Transverse colon (tissue), 4 donors: ENCODE measurements at regions not wholly inside any gene's neighbourhood (a gene's known extent, or its start where the extent isn't known, plus 50 kb on each side); places are given as distances from the start of the nearest gene placed in this dataset.

Source experiments
- DNase-seq: peaks from one replicate; pipeline ENCODE4 v3.0.0-alpha.2; 2019
- H3K27ac ChIP-seq, 4 donors: fragments of 200-600 bp; sonication (generic); 2 replicates each; pipeline ENCODE4 v1.5.1; 2016 to 2018; ENCODE audit warnings: inconsistent platforms in 4 of 4
- H3K27me3 ChIP-seq: fragments of 200-600 bp; sonication (generic); 2 replicates; pipeline ENCODE4 v1.5.1; 2017; ENCODE audit warnings: inconsistent platforms
- H3K36me3 ChIP-seq, 4 donors: fragments of 200-600 bp; sonication (generic); 2 replicates each; pipeline ENCODE4 v1.5.1; 2017 to 2019; ENCODE audit warnings: inconsistent platforms in 4 of 4
- H3K4me1 ChIP-seq, 4 donors: fragments of 200-600 bp; sonication (generic); 2 replicates each; pipeline ENCODE4 v1.5.1; 2017 to 2020; ENCODE audit warnings: inconsistent platforms in 4 of 4
- H3K4me3 ChIP-seq, 4 donors: fragments of 200-600 bp; sonication (generic); 1 replicate in 1 of 4; 2 replicates in 3 of 4; pipeline versions ENCODE4 v1.5.1 to v1.6.1; 2017 to 2019; ENCODE audit warnings: inconsistent platforms in 4 of 4
- H3K9me3 ChIP-seq, 2 donors: fragments of 200-600 bp; sonication (generic); 2 replicates each; pipeline ENCODE4 v1.5.1; 2017 to 2019; ENCODE audit warnings: inconsistent platforms in 2 of 2
- EP300 ChIP-seq: sonication (generic); formaldehyde crosslinking; IDR thresholded peaks from one replicate; pipeline ENCODE4 v1.6.1; 2017; ENCODE audit warnings: antibody characterized with exemption, low read depth
- POLR2A ChIP-seq: fragments of 450-650 bp; IDR thresholded peaks from one replicate; pipeline ENCODE4 v1.6.1; 2016; ENCODE audit warnings: antibody characterized with exemption, mild to moderate bottlenecking, moderate library complexity
- POLR2AphosphoS5 ChIP-seq, 3 donors: sonication (generic); formaldehyde crosslinking; IDR thresholded peaks; one replicate each; pipeline ENCODE4 v1.6.1; 2016; ENCODE audit warnings: antibody characterized with exemption in 3 of 3
- WGBS, 2 donors: methylation state at CpG; one replicate each; pipeline ENCODE4 v1.1.5; 2018; ENCODE audit warnings: low coverage in 1 of 2; 5-methylcytosine and 5-hydroxymethylcytosine counted together
- in situ Hi-C, 4 donors: fragments of 200-750 bp; cut with MboI; loops; one replicate each; pipeline versions ENCODE4 v1.15.0 to v1.15.1; 2017; ENCODE audit warnings: low sequenced_read_pairs in 3 of 4, low pct_ligation_motif_present in 1 of 4, low pct_unique_long_range_greater_than_20kb in 1 of 4
- intact Hi-C: fragments of 100-400 bp; cut with DNase I; formaldehyde crosslinking; loops from one replicate; pipeline ENCODE4 v1.15.1; 2023; ENCODE audit warnings: low total_unique reads
- TF ChIP-seq, protein P1 (sequence below), 5 experiments: fragments of 200-600 bp in 3 of 5; fragments of 450-650 bp in 2 of 5; sonication (generic) in 3 of 5; IDR thresholded peaks; 1 replicate in 2 of 5; 2 replicates in 3 of 5; pipeline ENCODE4 v1.5.1; 2016 to 2017; ENCODE audit warnings: antibody characterized with exemption in 5 of 5, inconsistent platforms in 3 of 5, mild to moderate bottlenecking in 2 of 5, moderate library complexity in 1 of 5

DNA sequence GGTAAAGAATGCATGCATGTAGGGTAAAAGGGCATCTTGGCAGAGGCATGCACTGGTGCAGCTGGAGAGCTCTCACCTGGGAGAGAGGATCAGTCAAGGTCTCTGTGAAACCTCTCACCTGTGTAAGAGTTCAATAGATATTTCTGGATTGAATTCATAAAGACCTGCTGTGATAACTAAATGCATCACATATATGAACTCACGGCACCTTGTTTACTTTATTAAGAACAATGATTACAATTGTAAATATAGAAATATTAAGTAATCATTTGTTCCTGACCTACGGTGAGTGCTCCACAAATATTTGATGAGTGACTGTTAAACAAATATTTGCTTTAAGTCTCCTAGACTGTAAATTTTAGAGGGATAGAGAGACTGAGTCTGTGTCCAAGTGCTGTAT, 85.9 kb upstream of the PAQR3 start:
- DNase-seq, result no peak
- Histone ChIP-seq H3K27ac (no peak overlapping the region), H3K36me3 (no peaks in the 10 kb centered on the region), H3K27me3 (no peaks in the 10 kb centered on the region), H3K4me1 (no peaks in the 10 kb centered on the region), H3K9me3 (no peaks in the 10 kb centered on the region), H3K4me3 (no peak overlapping the region)
- TF ChIP-seq POLR2AphosphoS5 (IDR thresholded peaks at IDR 0.05) (no peak), EP300 (no peak), POLR2A (no peak)
- TF ChIP-seq, protein P1, sequence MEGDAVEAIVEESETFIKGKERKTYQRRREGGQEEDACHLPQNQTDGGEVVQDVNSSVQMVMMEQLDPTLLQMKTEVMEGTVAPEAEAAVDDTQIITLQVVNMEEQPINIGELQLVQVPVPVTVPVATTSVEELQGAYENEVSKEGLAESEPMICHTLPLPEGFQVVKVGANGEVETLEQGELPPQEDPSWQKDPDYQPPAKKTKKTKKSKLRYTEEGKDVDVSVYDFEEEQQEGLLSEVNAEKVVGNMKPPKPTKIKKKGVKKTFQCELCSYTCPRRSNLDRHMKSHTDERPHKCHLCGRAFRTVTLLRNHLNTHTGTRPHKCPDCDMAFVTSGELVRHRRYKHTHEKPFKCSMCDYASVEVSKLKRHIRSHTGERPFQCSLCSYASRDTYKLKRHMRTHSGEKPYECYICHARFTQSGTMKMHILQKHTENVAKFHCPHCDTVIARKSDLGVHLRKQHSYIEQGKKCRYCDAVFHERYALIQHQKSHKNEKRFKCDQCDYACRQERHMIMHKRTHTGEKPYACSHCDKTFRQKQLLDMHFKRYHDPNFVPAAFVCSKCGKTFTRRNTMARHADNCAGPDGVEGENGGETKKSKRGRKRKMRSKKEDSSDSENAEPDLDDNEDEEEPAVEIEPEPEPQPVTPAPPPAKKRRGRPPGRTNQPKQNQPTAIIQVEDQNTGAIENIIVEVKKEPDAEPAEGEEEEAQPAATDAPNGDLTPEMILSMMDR (IDR thresholded peaks at IDR 0.05), result no peak
- intact Hi-C loops, result no loop called here
- 20 to 24% methylated on average over 2 of the region's 2 CpGs for WGBS, 2 donors
- in situ Hi-C loops, result no loop called here

DNA sequence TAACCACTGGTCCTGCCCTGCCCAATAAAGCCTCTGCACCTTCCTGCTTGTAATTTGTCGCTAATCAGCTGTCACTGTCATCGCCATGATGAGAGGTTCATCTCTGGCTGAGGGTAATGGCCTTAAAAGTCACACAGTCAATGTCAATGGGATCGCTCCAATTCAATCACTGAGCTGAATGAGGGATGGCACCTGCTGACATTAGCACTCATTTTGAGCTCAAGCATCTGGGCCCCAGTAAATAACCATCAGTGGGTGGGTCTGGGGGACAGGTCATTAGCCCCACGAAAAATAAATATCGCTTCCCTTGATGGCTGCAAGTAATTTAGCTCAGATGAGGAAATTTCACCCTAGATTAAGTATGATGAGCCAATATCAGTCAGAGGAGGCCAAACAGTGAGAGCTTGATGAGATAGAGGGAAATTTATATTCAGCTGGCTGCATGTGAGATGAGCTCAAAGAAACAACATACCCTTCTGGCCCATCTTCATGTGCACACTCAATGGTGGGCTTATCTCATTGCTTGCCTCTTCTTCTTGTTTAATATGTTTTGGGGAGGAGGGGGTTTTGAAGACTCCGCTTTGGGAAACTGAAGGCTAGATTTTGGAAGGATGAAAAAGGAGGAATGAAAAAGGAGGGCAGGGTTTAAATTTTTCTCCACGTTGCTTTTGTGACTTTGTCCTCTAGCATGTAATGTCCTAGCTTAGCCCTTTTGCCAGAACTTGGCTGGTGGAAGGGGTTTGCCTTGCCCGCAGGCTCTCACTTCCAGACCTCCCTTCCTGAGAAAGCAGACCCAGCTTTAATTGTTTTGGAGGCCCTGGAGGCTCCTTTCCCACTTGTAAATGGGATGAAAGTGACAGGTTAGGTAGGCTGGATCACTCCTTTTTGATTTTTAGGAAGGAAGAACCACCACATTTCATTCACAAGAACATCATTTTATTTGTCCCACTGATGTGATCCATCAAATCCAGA, 84.8 kb upstream of the PAQR3 start:
- TF ChIP-seq POLR2A, result no peak
- TF ChIP-seq EP300, result no peak
- TF ChIP-seq POLR2AphosphoS5 (IDR thresholded peaks at IDR 0.05), result no peak
- TF ChIP-seq, protein P1 (IDR thresholded peaks at IDR 0.05), result no peak
- DNase-seq, result no peak
- intact Hi-C loops (no loop called here), in situ Hi-C loops (no loop called here)
- Histone ChIP-seq H3K27me3 (no peaks in the 10 kb centered on the region), H3K9me3 (no peaks in the 10 kb centered on the region), H3K4me3 (no peak overlapping the region), H3K36me3 (no peaks in the 10 kb centered on the region), H3K27ac (no peak overlapping the region), H3K4me1 (no peaks in the 10 kb centered on the region)
- WGBS, 2 donors, result 84 to 88% methylated on average over 3 to 8 of the region's 8 CpGs

DNA sequence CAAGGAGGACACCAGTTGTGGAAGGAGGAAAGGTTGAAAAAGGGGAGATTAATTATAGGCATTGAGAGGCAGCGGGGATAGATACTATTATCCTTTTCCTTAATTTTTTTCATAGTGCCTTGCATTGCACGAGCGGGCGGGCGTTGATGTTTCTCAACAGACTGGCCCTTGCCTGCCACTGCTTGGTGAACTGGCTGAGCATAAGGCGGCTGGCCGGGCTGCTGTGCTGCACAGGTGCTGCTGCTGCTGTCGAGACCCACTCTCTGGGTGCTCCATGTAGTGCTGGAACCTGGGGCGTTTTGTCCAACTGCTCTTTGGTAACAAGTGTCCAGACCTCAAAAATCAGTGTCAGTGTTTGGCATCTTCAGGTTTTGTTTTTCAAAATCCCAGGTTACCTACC, 83.3 kb upstream of the PAQR3 start:
- in situ Hi-C loops (no loop called here), intact Hi-C loops (no loop called here)
- TF ChIP-seq, protein P1 (IDR thresholded peaks at IDR 0.05), result no peak
- TF ChIP-seq EP300, result no peak
- no peak for TF ChIP-seq POLR2A
- no peak for TF ChIP-seq POLR2AphosphoS5 (IDR thresholded peaks at IDR 0.05)
- H3K27me3 ChIP-seq, result no peaks in the 10 kb centered on the region
- no peaks in the 10 kb centered on the region for H3K36me3 ChIP-seq
- H3K4me3 ChIP-seq, result no peak overlapping the region
- no peak overlapping the region for H3K27ac ChIP-seq
- no peak for DNase-seq
- H3K9me3 ChIP-seq, result no peaks in the 10 kb centered on the region
- 60 to 88% methylated on average over 1 to 9 of the region's 9 CpGs for WGBS, 2 donors
- no peaks in the 10 kb centered on the region for H3K4me1 ChIP-seq

DNA sequence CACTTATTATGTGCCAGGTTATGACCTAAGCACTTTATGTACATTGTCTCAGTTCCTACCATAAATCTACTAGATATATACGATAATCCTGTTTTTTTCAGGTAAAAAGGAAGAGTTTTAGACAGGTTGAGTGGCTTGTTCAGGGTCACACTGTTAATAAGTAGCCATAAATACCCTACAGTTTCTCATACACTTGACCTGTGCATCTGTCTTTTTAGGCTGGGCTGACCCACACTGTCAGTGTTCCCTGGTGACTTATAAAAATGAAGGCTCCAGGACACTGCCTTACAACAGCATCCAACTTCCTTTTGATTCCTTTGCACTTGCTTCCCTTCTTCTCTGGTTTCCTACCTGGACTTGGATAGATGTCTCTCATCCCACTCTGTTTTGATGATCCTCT, 78.2 kb upstream of the PAQR3 start:
- Histone ChIP-seq H3K36me3 (no peaks in the 10 kb centered on the region), H3K4me1 (no peaks in the 10 kb centered on the region), H3K4me3 (no peak overlapping the region), H3K27me3 (no peaks in the 10 kb centered on the region), H3K9me3 (no peaks in the 10 kb centered on the region), H3K27ac (no peak overlapping the region)
- in situ Hi-C loops (no loop called here), intact Hi-C loops (no loop called here)
- no peak for DNase-seq
- whole genome bisulfite sequencing, 2 donors, result 70 to 73% methylated on average over 1 of the region's 1 CpG
- TF ChIP-seq POLR2AphosphoS5 (IDR thresholded peaks at IDR 0.05) (no peak), POLR2A (no peak), EP300 (no peak)
- TF ChIP-seq, protein P1 (IDR thresholded peaks at IDR 0.05), result no peak
